ENCODE measurements at regions not wholly inside any gene's neighbourhood (a gene's known extent, or its start where the extent isn't known, plus 50 kb on each side); places are given as distances from the start of the nearest gene placed in this dataset.

DNA sequence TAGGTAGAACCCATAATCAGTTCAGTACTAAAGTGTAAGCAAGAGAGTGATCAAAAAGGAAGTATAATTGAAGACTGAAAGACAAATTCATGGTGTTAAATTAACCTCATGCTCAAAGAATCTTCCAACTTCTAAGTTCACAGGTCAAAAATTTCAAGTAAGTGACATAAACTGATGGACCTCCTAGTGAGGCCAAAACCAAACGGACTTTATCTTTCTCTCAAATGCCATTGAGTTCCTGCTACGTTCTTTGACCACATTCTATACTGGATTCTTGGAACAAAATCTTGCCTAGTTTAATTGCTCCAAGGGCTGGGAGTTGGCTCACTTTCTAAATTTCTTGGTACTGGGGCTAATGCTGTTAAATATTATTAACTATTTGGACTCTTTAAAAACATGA, 794.9 kb downstream of the TLE4 start:
- no peak overlapping the region for H3K4me3 ChIP-seq
- no peak overlapping the region for H3K27ac ChIP-seq (replicated peaks in 1 of 4)
- 22% methylated on average over 2 of the region's 2 CpGs for WGBS
- TF ChIP-seq CTCF (IDR thresholded peaks at IDR 0.05) = no peak
- TF ChIP-seq POLR2A (IDR thresholded peaks at IDR 0.05; ENCODE audit: low read depth) = no peak
- no peak for TF ChIP-seq POLR2AphosphoS5 (IDR thresholded peaks at IDR 0.05)
- TF ChIP-seq EP300 (IDR thresholded peaks at IDR 0.05) = no peak
- no peaks in the 10 kb centered on the region for H3K4me1 ChIP-seq
- no peaks in the 10 kb centered on the region for H3K27me3 ChIP-seq
- DNase-seq (ENCODE audit: extremely low spot score) = no peak
- peaks cover 0 to 6% (median 2%) of the 10 kb centered on the region in 4 donors for H3K9me3 ChIP-seq
- intact Hi-C loops (cut with DNase I) = no loop called here
- no peaks in the 10 kb centered on the region for H3K36me3 ChIP-seq

DNA sequence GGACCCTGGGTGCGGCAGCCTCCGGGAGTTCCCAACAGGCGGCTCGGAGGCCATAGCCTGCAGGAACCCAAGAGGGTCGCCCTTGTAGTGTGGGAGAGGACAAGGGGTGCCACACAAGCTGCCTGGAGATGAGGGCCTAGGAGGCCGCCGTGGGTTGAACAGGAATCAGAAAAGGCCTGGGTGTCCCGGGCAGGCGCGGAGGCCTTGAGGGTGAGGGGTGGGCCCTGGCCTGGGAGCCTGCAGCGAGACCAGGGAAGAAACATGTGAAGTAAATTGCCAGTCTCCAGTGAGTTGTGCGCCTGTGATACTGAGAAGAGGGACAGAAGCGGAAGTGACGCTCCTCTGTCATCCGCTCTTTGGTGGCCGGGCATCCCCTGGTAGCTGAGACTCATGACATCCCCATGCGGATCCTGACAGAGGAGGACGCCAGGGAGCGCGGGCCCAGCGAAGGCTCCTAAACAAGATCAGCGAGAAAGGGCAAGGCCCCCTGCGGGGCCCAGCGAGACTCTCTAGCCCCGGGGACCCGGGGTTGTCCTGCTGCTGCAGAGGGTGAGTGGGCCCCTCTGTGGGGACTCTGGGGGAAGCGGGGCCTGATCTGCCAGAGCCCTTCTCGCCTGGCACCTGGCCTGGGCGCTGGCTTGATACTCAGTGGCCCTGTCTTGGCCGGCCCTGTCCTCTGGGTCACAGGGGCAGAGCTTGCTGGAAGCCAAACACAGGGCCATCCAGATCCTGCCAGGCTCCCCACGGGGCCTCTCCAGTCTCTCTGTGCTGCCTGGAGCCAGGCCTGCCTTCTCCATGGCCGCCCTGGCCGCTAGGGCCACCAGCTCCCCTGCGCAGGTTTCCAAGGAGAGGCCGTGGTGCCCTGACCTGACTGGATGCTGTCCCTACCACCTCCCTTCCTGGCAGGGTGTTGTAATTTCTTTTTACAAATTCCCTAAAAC, 788.4 kb downstream of the TLE4 start:
- intact Hi-C loops (cut with DNase I) = no loop called here
- DNase-seq (ENCODE audit: extremely low spot score) = no peak
- H3K4me3 ChIP-seq = no peak overlapping the region
- TF ChIP-seq POLR2A (IDR thresholded peaks at IDR 0.05; ENCODE audit: low read depth) = no peak
- TF ChIP-seq POLR2AphosphoS5 (IDR thresholded peaks at IDR 0.05) = no peak
- TF ChIP-seq CTCF (IDR thresholded peaks at IDR 0.05) = no peak
- TF ChIP-seq EP300 (IDR thresholded peaks at IDR 0.05) = no peak
- H3K4me1 ChIP-seq = no peaks in the 10 kb centered on the region
- no peaks in the 10 kb centered on the region for H3K36me3 ChIP-seq
- 96% methylated on average over 30 of the region's 35 CpGs for WGBS
- H3K27me3 ChIP-seq = no peaks in the 10 kb centered on the region
- no peak overlapping the region for H3K27ac ChIP-seq (replicated peaks in 1 of 4)
- H3K9me3 ChIP-seq = peaks cover 0 to under 1% (median 0%) of the 10 kb centered on the region in 4 donors

DNA sequence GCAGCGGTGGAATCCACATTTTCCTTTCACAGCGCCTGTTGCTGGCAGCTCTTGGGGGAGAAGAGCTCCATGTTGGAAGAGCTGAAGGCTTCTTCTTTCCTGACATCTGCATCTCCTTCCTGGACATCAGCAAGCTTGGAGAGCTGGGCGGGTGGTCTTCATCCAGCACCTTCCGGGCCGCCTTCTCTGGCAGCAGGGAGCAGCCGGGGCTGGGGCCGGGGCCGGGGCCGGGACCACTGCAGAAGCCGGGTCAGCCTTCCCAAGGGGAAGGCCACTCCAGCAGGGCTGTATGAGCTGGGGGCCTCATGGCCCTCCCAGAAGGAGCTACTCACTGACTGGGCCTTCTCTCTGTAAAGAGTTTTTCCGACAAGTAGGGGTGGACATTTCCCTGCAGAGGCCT, 787.5 kb downstream of the TLE4 start:
- TF ChIP-seq CTCF (IDR thresholded peaks at IDR 0.05) (no peak), POLR2A (IDR thresholded peaks at IDR 0.05; ENCODE audit: low read depth) (no peak), EP300 (IDR thresholded peaks at IDR 0.05) (no peak), POLR2AphosphoS5 (IDR thresholded peaks at IDR 0.05) (no peak)
- WGBS = 92% methylated on average over 2 of the region's 11 CpGs
- H3K27ac ChIP-seq (replicated peaks in 1 of 4) = no peak overlapping the region

DNA sequence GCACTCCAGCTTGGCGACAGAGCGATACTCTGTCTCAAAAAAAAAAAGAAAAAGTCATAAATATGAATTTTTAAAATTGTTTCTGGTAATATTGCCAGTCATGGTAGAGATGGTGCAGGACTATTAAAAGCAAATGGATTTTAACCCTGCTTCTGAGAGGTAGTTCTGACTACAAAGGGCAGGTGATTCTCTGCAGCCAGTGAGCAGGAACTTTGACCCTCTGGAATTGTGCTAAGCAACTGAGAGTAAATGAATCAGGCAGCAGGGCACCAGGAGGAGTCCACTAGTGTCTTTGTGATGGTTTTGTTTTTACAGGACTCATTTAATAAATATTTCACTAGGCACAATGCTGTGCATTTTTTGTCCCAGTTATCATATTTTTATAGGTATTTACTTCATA, 781.2 kb downstream of the TLE4 start:
- H3K27ac ChIP-seq (replicated peaks in 1 of 4) = no peak overlapping the region
- TF ChIP-seq POLR2AphosphoS5 (IDR thresholded peaks at IDR 0.05) (no peak), POLR2A (IDR thresholded peaks at IDR 0.05; ENCODE audit: low read depth) (no peak), CTCF (IDR thresholded peaks at IDR 0.05) (no peak), EP300 (IDR thresholded peaks at IDR 0.05) (no peak)
- H3K9me3 ChIP-seq = no peaks in the 10 kb centered on the region
- H3K36me3 ChIP-seq = no peaks in the 10 kb centered on the region
- intact Hi-C loops (cut with DNase I) = no loop called here
- 92% methylated on average over 2 of the region's 2 CpGs for WGBS
- H3K4me1 ChIP-seq = no peaks in the 10 kb centered on the region
- no peak overlapping the region for H3K4me3 ChIP-seq
- no peaks in the 10 kb centered on the region for H3K27me3 ChIP-seq
- no peak for DNase-seq (ENCODE audit: extremely low spot score)

More for the DNA sequence above, 787.5 kb downstream of the TLE4 start:
- no peaks in the 10 kb centered on the region for H3K9me3 ChIP-seq
- no peak for DNase-seq (ENCODE audit: extremely low spot score)
- no peaks in the 10 kb centered on the region for H3K4me1 ChIP-seq
- no peaks in the 10 kb centered on the region for H3K27me3 ChIP-seq
- no peaks in the 10 kb centered on the region for H3K36me3 ChIP-seq
- no peak overlapping the region for H3K4me3 ChIP-seq
- intact Hi-C loops (cut with DNase I) = no loop called here
